Neural progenitor cell (in vitro differentiated cells): ENCODE measurements at regions not wholly inside any gene's neighbourhood (a gene's known extent, or its start where the extent isn't known, plus 50 kb on each side); places are given as distances from the start of the nearest gene placed in this dataset.

Source experiments
- DNase-seq: peaks from one replicate; pipeline ENCODE4 v3.0.0-alpha.2; 2016; ENCODE audit warnings: low spot score
- H2AFZ ChIP-seq: fragments of 200-600 bp; sonication (generic); replicated peaks from 2 replicates; pipeline ENCODE4 v1.6.1; 2016; ENCODE audit warnings: antibody characterized with exemption
- H3F3A ChIP-seq: fragments of 200-600 bp; sonication (generic); 2 replicates; pipeline ENCODE4 v1.6.1; 2016; ENCODE audit warnings: antibody characterized with exemption, low read depth
- H3K27ac ChIP-seq: fragments of 200-600 bp; sonication (generic); 2 replicates; pipeline ENCODE4 v1.5.1; 2016; ENCODE audit warnings: mild to moderate bottlenecking
- H3K27me3 ChIP-seq: fragments of 200-600 bp; sonication (generic); 2 replicates; pipeline ENCODE4 v1.6.1; 2016; ENCODE audit warnings: mild to moderate bottlenecking, moderate library complexity
- H3K36me3 ChIP-seq: fragments of 200-600 bp; sonication (generic); 2 replicates; pipeline ENCODE4 v1.5.1; 2016
- H3K4me1 ChIP-seq: fragments of 200-600 bp; sonication (generic); 2 replicates; pipeline ENCODE4 v1.6.1; 2016; ENCODE audit warnings: mixed run types
- H3K4me2 ChIP-seq: fragments of 200-600 bp; sonication (generic); 2 replicates; pipeline ENCODE4 v1.6.1; 2016
- H3K4me3 ChIP-seq: fragments of 200-600 bp; sonication (generic); 2 replicates; pipeline ENCODE4 v1.5.1; 2016
- H3K79me2 ChIP-seq: fragments of 200-600 bp; sonication (generic); 2 replicates; pipeline ENCODE4 v1.6.1; 2016; ENCODE audit warnings: low read depth
- H3K9ac ChIP-seq: fragments of 200-600 bp; sonication (generic); 2 replicates; pipeline ENCODE4 v1.6.1; 2016
- H3K9me3 ChIP-seq: fragments of 200-600 bp; sonication (generic); 2 replicates; pipeline ENCODE4 v1.5.1; 2016; ENCODE audit warnings: low read depth
- H4K20me1 ChIP-seq: fragments of 200-600 bp; sonication (generic); 2 replicates; pipeline ENCODE4 v1.6.1; 2016; ENCODE audit warnings: low read depth
- H3K27ac Mint-ChIP-seq: 3 replicates; pipeline ENCODE4 v1.8.0; 2021; ENCODE audit warnings: mixed read lengths
- H3K27me3 Mint-ChIP-seq: 2 replicates; pipeline ENCODE4 v1.8.0; 2022; ENCODE audit warnings: low read depth, mild to moderate bottlenecking, inconsistent platforms, moderate library complexity, mixed read lengths; ENCODE audit not compliant: insufficient read depth
- H3K36me3 Mint-ChIP-seq: 3 replicates; pipeline ENCODE4 v1.8.0; 2021; ENCODE audit warnings: mixed read lengths
- H3K4me1 Mint-ChIP-seq: 3 replicates; pipeline ENCODE4 v1.8.0; 2021; ENCODE audit warnings: mixed read lengths
- H3K4me3 Mint-ChIP-seq: 3 replicates; pipeline ENCODE4 v1.8.0; 2021; ENCODE audit warnings: mild to moderate bottlenecking, moderate library complexity, mixed read lengths
- H3K9me3 Mint-ChIP-seq: 3 replicates; pipeline ENCODE4 v1.8.0; 2020; ENCODE audit warnings: mixed read lengths
- EZH2 ChIP-seq: fragments of 200-600 bp; sonication (generic); IDR thresholded peaks from 2 replicates; pipeline ENCODE4 v1.6.1; 2017; ENCODE audit warnings: antibody characterized with exemption, mild to moderate bottlenecking, moderate library complexity
- EZH2phosphoT487 ChIP-seq: fragments of 200-600 bp; sonication (generic); IDR thresholded peaks from 2 replicates; pipeline ENCODE4 v1.6.1; 2017; ENCODE audit warnings: antibody characterized with exemption
- TF ChIP-seq, protein P1 (sequence below): fragments of 200-600 bp; sonication (generic); IDR thresholded peaks from 2 replicates; pipeline ENCODE4 v1.5.1; 2017; ENCODE audit warnings: antibody characterized with exemption, mild to moderate bottlenecking

- peaks cover 2% of the 10 kb centered on the region for H3K27me3 Mint-ChIP-seq
- Histone ChIP-seq H3K4me2 (no peak overlapping the region), H4K20me1 (no peaks in the 10 kb centered on the region), H3K27me3 (no peaks in the 10 kb centered on the region), H3K4me3 (no peak overlapping the region), H3K9ac (no peak overlapping the region), H3F3A (no peaks in the 10 kb centered on the region), H3K9me3 (no peaks in the 10 kb centered on the region), H3K4me1 (no peaks in the 10 kb centered on the region), H3K79me2 (no peaks in the 10 kb centered on the region), H2AFZ (no peak overlapping the region), H3K27ac (no peak overlapping the region), H3K36me3 (no peaks in the 10 kb centered on the region)
- no peak for DNase-seq
- no peak overlapping the region for H3K4me3 Mint-ChIP-seq
- H3K36me3 Mint-ChIP-seq: no peaks in the 10 kb centered on the region
- TF ChIP-seq EZH2phosphoT487 (no peak), EZH2 (no peak)
- TF ChIP-seq, protein P1, sequence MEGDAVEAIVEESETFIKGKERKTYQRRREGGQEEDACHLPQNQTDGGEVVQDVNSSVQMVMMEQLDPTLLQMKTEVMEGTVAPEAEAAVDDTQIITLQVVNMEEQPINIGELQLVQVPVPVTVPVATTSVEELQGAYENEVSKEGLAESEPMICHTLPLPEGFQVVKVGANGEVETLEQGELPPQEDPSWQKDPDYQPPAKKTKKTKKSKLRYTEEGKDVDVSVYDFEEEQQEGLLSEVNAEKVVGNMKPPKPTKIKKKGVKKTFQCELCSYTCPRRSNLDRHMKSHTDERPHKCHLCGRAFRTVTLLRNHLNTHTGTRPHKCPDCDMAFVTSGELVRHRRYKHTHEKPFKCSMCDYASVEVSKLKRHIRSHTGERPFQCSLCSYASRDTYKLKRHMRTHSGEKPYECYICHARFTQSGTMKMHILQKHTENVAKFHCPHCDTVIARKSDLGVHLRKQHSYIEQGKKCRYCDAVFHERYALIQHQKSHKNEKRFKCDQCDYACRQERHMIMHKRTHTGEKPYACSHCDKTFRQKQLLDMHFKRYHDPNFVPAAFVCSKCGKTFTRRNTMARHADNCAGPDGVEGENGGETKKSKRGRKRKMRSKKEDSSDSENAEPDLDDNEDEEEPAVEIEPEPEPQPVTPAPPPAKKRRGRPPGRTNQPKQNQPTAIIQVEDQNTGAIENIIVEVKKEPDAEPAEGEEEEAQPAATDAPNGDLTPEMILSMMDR: no peak
- H3K9me3 Mint-ChIP-seq: peaks cover 19% of the 10 kb centered on the region
- H3K27ac Mint-ChIP-seq: no peak overlapping the region
- H3K4me1 Mint-ChIP-seq: no peaks in the 10 kb centered on the region
These were observed 1615.4 kb downstream of the EFNB2 start for GRCh38 chr13:104920091-104920490.

GRCh38 chr13:104900191-104900817, 1635.2 kb downstream of the EFNB2 start:
- Mint-ChIP-seq H3K4me3 (no peak overlapping the region), H3K27me3 (no peaks in the 10 kb centered on the region), H3K36me3 (no peaks in the 10 kb centered on the region), H3K4me1 (no peaks in the 10 kb centered on the region), H3K27ac (no peak overlapping the region), H3K9me3 (no peaks in the 10 kb centered on the region)
- TF ChIP-seq, protein P1: no peak
- no peak for TF ChIP-seq EZH2phosphoT487
- no peak for TF ChIP-seq EZH2
- H3K4me2 ChIP-seq: no peak overlapping the region
- H3K27ac ChIP-seq: no peak overlapping the region
- H4K20me1 ChIP-seq: no peaks in the 10 kb centered on the region
- no peak overlapping the region for H3K4me3 ChIP-seq
- no peaks in the 10 kb centered on the region for H3K36me3 ChIP-seq
- no peak for DNase-seq
- no peaks in the 10 kb centered on the region for H3K79me2 ChIP-seq
- H2AFZ ChIP-seq: no peak overlapping the region
- H3K9me3 ChIP-seq: no peaks in the 10 kb centered on the region
- H3K4me1 ChIP-seq: no peaks in the 10 kb centered on the region
- H3K27me3 ChIP-seq: no peaks in the 10 kb centered on the region
- H3F3A ChIP-seq: no peaks in the 10 kb centered on the region
- no peak overlapping the region for H3K9ac ChIP-seq

DNA sequence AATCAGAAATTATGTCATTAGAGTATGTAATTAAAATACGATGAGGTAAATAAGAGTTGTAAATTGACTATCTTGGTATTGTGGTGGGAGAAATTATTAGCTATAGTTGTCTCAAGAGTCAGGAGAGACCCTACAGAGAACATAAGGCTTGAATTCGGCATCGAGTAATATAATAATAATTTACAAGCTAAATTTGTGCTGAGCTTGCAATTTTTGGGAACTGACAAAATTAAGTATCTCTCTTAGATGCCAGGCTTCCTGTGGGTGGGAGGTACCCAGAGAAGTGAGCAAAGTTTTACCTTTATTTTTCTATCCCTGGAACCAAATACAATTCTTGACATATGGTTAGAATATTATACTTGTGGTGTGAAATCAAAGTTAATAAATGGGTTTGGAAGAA, 1637.0 kb downstream of the EFNB2 start:
- no peak overlapping the region for H3K4me2 ChIP-seq
- Mint-ChIP-seq H3K36me3 (no peaks in the 10 kb centered on the region), H3K27ac (no peak overlapping the region), H3K27me3 (no peaks in the 10 kb centered on the region), H3K9me3 (no peaks in the 10 kb centered on the region), H3K4me3 (no peak overlapping the region), H3K4me1 (no peaks in the 10 kb centered on the region)
- H3K9ac ChIP-seq: no peak overlapping the region
- no peaks in the 10 kb centered on the region for H3K79me2 ChIP-seq
- no peaks in the 10 kb centered on the region for H3K36me3 ChIP-seq
- no peaks in the 10 kb centered on the region for H3K9me3 ChIP-seq
- H2AFZ ChIP-seq: no peak overlapping the region
- H3K4me1 ChIP-seq: no peaks in the 10 kb centered on the region
- no peak overlapping the region for H3K4me3 ChIP-seq
- H4K20me1 ChIP-seq: no peaks in the 10 kb centered on the region
- no peak for DNase-seq
- no peaks in the 10 kb centered on the region for H3K27me3 ChIP-seq
- no peaks in the 10 kb centered on the region for H3F3A ChIP-seq
- TF ChIP-seq, protein P1: no peak
- no peak for TF ChIP-seq EZH2phosphoT487
- no peak for TF ChIP-seq EZH2
- no peak overlapping the region for H3K27ac ChIP-seq
